HL-60 (cell line): ENCODE measurements at regions not wholly inside any gene's neighbourhood (a gene's known extent, or its start where the extent isn't known, plus 50 kb on each side); places are given as distances from the start of the nearest gene placed in this dataset.

Experiments used
- POLR2AphosphoS5 ChIP-seq: IDR thresholded peaks from 2 replicates; pipeline ENCODE4 v1.6.1; 2012; ENCODE audit warnings: low read depth
- TF ChIP-seq, protein P1 (sequence below): IDR thresholded peaks from one replicate; pipeline ENCODE4 v1.5.1; 2011; ENCODE audit warnings: low read length, control low read depth, inconsistent platforms; ENCODE audit not compliant: insufficient read depth
- TF ChIP-seq, protein P2 (sequence below): IDR thresholded peaks from 2 replicates; pipeline ENCODE4 v1.6.1; 2012; ENCODE audit warnings: low read depth; ENCODE audit not compliant: insufficient replicate concordance

GRCh38 chr6:135108692-135109091 is 54.1 kb upstream of the HBS1L start:
- TF ChIP-seq, protein P1, sequence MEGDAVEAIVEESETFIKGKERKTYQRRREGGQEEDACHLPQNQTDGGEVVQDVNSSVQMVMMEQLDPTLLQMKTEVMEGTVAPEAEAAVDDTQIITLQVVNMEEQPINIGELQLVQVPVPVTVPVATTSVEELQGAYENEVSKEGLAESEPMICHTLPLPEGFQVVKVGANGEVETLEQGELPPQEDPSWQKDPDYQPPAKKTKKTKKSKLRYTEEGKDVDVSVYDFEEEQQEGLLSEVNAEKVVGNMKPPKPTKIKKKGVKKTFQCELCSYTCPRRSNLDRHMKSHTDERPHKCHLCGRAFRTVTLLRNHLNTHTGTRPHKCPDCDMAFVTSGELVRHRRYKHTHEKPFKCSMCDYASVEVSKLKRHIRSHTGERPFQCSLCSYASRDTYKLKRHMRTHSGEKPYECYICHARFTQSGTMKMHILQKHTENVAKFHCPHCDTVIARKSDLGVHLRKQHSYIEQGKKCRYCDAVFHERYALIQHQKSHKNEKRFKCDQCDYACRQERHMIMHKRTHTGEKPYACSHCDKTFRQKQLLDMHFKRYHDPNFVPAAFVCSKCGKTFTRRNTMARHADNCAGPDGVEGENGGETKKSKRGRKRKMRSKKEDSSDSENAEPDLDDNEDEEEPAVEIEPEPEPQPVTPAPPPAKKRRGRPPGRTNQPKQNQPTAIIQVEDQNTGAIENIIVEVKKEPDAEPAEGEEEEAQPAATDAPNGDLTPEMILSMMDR: no peak
- no peak for TF ChIP-seq POLR2AphosphoS5
- TF ChIP-seq, protein P2, sequence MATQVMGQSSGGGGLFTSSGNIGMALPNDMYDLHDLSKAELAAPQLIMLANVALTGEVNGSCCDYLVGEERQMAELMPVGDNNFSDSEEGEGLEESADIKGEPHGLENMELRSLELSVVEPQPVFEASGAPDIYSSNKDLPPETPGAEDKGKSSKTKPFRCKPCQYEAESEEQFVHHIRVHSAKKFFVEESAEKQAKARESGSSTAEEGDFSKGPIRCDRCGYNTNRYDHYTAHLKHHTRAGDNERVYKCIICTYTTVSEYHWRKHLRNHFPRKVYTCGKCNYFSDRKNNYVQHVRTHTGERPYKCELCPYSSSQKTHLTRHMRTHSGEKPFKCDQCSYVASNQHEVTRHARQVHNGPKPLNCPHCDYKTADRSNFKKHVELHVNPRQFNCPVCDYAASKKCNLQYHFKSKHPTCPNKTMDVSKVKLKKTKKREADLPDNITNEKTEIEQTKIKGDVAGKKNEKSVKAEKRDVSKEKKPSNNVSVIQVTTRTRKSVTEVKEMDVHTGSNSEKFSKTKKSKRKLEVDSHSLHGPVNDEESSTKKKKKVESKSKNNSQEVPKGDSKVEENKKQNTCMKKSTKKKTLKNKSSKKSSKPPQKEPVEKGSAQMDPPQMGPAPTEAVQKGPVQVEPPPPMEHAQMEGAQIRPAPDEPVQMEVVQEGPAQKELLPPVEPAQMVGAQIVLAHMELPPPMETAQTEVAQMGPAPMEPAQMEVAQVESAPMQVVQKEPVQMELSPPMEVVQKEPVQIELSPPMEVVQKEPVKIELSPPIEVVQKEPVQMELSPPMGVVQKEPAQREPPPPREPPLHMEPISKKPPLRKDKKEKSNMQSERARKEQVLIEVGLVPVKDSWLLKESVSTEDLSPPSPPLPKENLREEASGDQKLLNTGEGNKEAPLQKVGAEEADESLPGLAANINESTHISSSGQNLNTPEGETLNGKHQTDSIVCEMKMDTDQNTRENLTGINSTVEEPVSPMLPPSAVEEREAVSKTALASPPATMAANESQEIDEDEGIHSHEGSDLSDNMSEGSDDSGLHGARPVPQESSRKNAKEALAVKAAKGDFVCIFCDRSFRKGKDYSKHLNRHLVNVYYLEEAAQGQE: no peak
